ENCODE measurements at regions not wholly inside any gene's neighbourhood (a gene's known extent, or its start where the extent isn't known, plus 50 kb on each side); places are given as distances from the start of the nearest gene placed in this dataset.
"Not testable (repeated sequence)": the region's sequence is repeated elsewhere in the genome, so short reads cannot be mapped to it uniquely, and the experiment has no call there.

GRCh38 chr1:157326173-157326859 lies 188.1 kb upstream of the ETV3 start:
- no peak for DNase-seq (ENCODE audit: low spot score)

- DNase-seq (ENCODE audit: low spot score): no peak
Measured at GRCh38 chr1:157325220-157325619, 187.0 kb upstream of the ETV3 start.

DNA sequence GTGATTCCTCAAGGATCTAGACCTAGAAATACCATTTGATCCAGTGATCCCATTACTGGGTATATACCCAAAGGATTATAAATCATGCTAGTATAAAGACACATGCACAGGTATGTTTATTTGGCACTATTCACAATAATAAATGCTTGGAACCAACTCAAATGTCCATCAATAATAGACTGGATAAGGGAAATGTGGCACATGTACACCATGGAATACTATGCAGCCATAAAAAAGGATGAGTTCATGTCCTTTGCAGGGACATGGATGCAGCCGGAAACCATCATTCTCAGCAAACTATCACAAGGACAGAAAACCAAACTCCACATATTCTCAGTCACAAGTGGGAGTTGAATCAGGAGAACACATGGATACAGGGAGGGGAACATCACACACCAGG lies 183.8 kb upstream of the ETV3 start:
- DNase-seq (ENCODE audit: low spot score): not testable (repeated sequence)

DNA sequence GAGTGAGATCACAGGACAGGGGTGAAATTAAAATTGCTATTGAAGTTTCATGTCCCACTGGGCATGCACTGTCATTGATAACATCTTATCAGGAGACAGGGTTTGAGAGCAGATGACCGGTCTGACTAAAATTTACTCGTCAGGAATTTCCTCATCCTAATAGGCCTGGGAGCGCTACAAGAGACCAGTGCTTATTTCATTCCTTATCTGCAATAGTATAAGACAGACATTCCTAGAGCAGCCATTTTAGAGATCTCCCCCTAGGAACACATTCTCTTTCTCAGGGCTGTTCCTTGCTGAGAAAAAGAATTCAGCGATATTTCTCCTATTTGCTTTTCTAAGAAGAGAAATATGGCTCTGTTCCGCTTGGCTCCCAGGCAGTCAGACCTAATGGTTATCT lies 181.4 kb upstream of the ETV3 start:
- DNase-seq (ENCODE audit: low spot score): no peak

GRCh38 chr1:157317229-157317628 lies 179.0 kb upstream of the ETV3 start:
- not testable (repeated sequence) for DNase-seq (ENCODE audit: low spot score)

GRCh38 chr1:157315544-157315943 lies 177.3 kb upstream of the ETV3 start:
- no peak for DNase-seq (ENCODE audit: low spot score)

GRCh38 chr1:157314408-157314807 lies 176.2 kb upstream of the ETV3 start:
- DNase-seq (ENCODE audit: low spot score): no peak

GRCh38 chr1:157313240-157313807 lies 175.1 kb upstream of the ETV3 start:
- DNase-seq (ENCODE audit: low spot score): no peak

DNA sequence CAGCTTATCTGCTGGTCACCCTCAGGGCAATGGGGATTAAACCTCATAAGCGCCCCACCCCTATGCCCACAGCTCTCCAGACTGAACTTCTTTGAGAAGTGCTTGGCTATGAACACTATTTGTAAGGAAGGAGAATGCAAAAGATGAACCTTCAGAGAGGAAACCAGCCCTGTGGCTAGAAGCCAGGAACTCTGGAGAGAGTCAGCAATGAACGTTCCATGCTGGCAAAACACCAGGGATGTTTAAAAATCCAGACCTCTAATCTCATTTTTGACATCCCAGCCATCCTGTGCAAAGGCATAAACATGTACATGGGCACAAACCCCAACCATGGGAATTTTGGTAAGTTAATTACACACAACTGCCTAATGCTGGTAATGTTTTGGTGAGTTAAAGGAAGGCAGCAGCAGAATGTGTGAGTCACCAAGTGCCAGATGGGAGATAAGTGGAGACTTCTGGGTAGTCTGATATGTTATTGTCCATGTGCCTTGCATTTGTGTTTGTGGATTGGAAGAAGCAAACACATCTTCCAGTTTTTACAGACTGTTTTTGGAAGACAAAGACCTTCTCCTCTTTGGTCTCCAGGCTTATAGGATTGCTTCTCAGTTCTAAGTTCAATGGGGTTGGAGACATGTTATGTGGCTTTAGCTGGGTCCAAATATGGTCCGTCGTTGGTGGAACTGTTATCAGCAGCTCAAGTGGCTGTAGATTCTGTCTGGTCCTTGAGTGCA lies 174.1 kb upstream of the ETV3 start:
- DNase-seq (ENCODE audit: low spot score): no peak

- no peak for DNase-seq (ENCODE audit: low spot score)
Measured at GRCh38 chr1:157311730-157312081, 173.5 kb upstream of the ETV3 start.

DNA sequence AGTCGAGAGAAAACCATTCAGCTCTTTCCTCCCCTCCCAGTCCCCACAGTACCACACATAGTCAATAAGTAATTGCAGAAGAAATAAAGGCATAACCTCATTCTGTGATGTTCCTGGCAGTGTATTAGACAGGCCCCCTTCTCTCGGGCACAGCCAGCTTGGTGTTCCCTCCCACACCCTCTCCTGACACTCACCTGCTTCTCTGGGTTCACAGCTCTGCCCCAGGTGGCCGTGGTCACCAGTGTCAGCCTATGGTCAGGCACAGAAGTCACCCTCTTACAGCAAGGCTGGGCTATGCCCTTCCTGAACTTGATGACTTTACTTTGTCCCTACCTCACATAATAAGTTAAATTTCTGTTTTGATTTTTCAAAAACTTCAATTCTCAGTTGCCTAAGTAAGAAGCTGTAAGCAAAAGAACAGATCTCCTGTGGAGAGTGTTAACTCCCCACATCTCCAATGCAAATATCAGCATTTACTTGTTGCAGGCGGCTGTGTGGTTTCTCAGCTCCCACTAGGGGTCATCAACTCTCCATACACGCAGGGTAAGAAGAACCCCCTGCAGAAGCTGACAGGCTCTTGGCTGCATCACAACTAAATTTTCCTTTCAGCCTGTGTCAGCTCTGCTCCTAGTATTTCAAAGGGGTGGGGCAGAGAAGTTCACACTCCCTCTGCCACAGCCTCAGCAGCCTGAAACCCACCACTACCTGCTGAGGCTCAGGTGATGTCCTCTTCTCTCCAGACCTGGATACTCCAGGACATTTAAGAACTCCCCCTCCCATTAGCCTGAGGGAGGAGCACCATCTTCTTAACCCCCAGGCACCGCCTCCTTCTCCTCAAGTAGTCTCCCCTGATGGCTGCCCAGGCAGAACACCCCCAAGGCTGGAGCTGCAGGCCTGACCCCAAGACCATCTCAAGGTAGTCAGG lies 172.9 kb upstream of the ETV3 start:
- DNase-seq (ENCODE audit: low spot score): not testable (repeated sequence)

DNA sequence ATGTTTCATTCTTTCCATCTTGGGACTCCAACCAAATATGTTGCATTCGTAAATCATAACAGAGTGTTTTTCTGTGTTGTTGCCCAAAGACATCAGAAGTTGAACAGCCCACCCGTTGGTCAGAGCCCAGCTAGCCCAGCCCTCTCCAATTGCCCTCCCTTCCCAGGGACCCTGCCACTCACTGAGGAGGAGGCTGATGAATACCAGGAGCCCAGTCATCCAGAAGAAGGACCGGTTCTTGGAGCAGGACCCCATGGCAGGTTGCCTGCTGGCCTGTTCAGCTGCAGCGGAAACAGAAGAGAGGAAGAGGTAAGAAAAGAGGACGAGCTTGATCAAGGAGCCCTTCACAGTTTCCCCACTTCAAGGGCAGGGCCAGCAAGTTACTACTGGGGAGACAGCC lies 172.2 kb upstream of the ETV3 start:
- DNase-seq (ENCODE audit: low spot score): no peak

GRCh38 chr1:157307491-157307890 lies 169.3 kb upstream of the ETV3 start:
- no peak for DNase-seq (ENCODE audit: low spot score)

DNA sequence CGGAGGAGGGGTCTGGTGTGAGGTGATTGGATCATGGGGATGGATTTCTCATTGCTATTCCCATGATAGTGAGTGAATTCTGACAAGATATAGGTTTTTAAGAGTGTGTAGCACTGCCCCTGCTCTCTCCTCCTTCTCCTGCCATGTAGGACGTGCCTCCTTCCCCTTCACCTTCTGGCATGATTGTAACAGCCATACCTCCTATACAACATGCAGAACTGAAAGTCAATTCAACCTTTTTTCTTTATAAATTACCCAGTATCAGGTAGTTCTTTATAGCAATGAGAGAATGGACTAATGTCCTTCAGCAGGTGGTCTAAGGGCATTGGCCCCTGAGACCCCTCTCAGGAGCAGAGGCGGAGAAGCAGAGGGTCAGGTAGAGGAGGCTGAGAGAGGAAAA lies 168.7 kb upstream of the ETV3 start:
- no peak for DNase-seq (ENCODE audit: low spot score)

DNA sequence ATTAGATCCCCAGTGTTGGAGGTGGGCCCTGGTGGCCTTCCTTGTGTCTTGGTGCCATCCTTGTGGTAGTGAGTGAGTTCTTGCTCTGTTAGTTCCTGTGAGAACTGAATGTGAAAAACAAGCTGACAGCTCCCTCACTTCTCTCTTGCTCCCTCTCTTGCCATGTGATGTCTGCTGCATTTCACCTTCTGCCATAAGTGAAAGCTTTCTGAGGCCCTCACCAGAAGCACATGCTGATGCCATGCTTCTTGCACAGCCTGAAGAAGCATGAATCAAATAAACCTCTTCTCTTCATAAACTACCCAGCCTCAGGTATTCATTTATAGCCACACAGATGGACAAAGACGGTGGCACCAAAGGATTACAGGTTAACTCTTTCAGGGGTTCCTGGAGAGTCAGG lies 166.1 kb upstream of the ETV3 start:
- DNase-seq (ENCODE audit: low spot score): no peak

DNA sequence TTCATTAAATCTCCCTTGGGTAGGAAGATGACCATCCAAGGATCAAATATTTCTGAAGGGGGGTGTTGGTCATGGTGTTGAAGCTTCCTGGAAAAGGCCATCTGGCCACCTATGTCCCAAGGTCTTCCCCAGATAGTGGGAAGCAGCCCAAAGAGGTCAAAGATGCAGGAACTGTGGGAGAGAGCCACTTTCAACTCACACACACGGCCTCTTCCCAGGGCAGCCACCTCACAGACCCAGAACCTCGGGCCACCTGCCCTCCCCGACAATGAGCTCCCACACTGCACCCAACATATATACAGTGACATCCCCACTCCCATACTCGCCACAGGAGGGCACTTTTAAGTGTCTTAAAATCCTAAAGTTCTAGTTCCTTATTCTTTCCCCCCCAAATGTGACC lies 164.5 kb upstream of the ETV3 start:
- no peak for DNase-seq (ENCODE audit: low spot score)

DNA sequence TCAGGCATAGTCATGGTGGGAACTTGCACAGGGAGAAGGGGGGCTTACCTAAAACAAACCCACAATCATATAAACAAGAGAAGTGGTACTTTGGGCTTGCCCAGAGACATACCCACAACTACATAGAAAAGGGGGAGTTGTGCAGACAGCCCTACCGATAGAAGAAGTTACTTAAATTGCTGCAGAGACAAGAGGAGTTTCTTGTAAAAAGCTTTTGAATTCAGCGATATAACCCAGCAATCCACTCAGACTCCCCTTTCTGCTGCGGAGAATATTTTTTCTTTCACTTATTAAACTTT lies 164.0 kb upstream of the ETV3 start:
- DNase-seq (ENCODE audit: low spot score): no peak

DNA sequence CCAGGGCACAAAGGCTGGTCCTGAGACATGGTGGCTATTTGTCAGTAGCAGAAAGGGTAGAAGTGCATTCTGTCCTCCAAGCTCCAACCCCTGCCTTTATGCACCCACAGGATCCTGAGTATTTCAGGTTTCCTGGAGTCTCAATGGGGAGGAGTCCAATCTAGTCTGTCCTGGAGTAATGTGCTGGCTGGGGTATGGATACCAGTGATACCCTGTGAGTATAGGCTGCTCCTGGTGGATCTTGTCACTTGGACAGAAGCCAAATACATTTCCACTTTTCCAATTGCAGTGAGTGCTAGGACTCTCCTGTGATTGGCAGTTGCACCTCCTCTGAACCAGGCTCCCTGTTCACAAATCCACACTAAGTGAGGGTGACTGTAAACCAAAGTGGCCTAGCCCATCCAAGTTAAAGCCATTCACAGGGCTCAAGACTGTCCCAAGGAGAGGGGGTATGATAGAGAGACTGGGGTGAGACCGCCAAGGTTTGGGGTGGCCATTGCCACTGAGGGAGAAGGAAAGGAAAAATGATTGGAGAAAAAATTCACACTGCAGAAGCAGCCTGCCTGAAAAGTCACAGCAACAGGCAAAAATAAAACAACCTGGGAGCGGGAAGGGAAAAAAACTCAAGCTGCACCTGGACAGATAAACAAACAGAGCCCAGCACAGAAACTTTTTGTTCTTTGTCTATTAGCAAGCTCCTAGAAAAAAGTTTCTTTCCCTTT lies 163.4 kb upstream of the ETV3 start:
- DNase-seq (ENCODE audit: low spot score): no peak

- DNase-seq (ENCODE audit: low spot score): not testable (repeated sequence)
Measured at GRCh38 chr1:157294387-157295145, 156.4 kb upstream of the ETV3 start.

DNA sequence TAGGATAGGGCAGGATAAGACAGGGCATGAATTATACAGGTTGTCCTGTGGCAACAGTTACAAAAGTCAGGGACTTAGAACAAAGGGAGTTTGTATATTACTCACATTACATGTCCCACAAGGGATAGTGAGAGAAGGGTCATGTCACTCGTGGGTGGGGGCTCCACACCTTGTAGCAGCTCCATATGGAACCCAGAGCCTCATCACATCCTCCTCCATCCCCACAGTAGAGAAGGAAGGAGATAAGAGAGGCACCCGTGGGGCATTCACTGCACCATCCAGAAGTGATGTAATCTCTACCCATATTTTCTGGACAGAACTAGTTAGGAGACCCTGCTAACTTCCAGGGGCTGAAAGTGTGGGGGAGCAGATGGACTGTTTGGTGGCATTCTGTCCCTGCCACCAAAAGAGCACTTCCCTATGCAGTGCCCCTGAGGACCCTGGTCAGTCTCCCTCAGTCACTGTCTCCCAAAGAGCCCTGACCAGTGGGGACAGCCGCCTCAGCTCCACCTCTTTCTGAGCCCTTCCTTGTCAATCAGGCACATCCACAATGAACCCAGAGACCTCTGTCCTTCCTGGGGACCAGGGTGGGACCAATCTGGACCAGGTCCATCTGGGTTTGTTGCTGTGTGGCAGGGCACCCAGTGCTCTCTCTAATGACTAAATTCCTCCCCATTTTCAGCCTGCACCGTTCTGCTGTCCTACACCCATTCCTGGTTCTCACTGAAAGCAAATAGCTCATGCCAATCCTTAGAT lies 154.8 kb upstream of the ETV3 start:
- no peak for DNase-seq (ENCODE audit: low spot score)

GRCh38 chr1:157292302-157292701 lies 154.1 kb upstream of the ETV3 start:
- no peak for DNase-seq (ENCODE audit: low spot score)
